Gastroesophageal sphincter (tissue), 3 donors: ENCODE measurements at regions not wholly inside any gene's neighbourhood (a gene's known extent, or its start where the extent isn't known, plus 50 kb on each side); places are given as distances from the start of the nearest gene placed in this dataset.

Experiments
- EP300 ChIP-seq: sonication (generic); formaldehyde crosslinking; IDR thresholded peaks from one replicate; pipeline ENCODE4 v1.6.1; 2017; ENCODE audit warnings: antibody characterized with exemption, mild to moderate bottlenecking
- POLR2A ChIP-seq, 2 donors: fragments of 450-650 bp; IDR thresholded peaks; one replicate each; pipeline ENCODE4 v1.6.1; 2017; ENCODE audit warnings: antibody characterized with exemption in 2 of 2, mild to moderate bottlenecking in 2 of 2, moderate library complexity in 1 of 2
- POLR2AphosphoS5 ChIP-seq: sonication (generic); formaldehyde crosslinking; IDR thresholded peaks from one replicate; pipeline ENCODE4 v1.6.1; 2017; ENCODE audit warnings: antibody characterized with exemption
- TF ChIP-seq, protein P1 (sequence below), 4 experiments: fragments of 200-600 bp in 2 of 4; fragments of 450-650 bp in 2 of 4; sonication (generic) in 1 of 4; IDR thresholded peaks; one replicate each; pipeline ENCODE4 v1.5.1; 2017 to 2019; ENCODE audit warnings: antibody characterized with exemption in 4 of 4, mild to moderate bottlenecking in 2 of 4, moderate library complexity in 2 of 4

DNA sequence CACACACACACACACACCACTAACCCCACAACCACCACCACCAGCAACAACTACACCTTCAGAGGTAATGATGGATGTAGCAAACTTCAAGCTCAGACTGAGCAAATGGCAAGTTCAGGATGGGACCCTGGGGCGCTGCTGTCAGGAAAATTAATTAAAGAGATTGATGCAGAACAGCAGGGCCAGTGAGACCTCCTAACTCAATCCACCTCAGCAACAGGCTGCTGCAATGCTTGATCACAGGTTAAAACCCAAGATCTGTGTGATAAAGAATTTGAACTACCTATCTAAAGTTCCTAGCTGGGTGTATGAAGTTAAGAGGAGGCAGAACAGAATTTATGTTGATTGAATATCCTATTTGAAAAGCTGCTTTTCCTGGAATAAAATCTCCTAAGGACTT is 140.3 kb upstream of the FER start:
- TF ChIP-seq POLR2A (IDR thresholded peaks at IDR 0.05): no peak
- no peak for TF ChIP-seq EP300
- TF ChIP-seq, protein P1, sequence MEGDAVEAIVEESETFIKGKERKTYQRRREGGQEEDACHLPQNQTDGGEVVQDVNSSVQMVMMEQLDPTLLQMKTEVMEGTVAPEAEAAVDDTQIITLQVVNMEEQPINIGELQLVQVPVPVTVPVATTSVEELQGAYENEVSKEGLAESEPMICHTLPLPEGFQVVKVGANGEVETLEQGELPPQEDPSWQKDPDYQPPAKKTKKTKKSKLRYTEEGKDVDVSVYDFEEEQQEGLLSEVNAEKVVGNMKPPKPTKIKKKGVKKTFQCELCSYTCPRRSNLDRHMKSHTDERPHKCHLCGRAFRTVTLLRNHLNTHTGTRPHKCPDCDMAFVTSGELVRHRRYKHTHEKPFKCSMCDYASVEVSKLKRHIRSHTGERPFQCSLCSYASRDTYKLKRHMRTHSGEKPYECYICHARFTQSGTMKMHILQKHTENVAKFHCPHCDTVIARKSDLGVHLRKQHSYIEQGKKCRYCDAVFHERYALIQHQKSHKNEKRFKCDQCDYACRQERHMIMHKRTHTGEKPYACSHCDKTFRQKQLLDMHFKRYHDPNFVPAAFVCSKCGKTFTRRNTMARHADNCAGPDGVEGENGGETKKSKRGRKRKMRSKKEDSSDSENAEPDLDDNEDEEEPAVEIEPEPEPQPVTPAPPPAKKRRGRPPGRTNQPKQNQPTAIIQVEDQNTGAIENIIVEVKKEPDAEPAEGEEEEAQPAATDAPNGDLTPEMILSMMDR (IDR thresholded peaks at IDR 0.05): no peak
- TF ChIP-seq POLR2AphosphoS5: no peak
